22Rv1 (cell line): ENCODE measurements at regions not wholly inside any gene's neighbourhood (a gene's known extent, or its start where the extent isn't known, plus 50 kb on each side); places are given as distances from the start of the nearest gene placed in this dataset.
"Not testable (repeated sequence)": the region's sequence is repeated elsewhere in the genome, so short reads cannot be mapped to it uniquely, and the experiment has no call there.

ENCODE experiments used
- H3K27ac ChIP-seq: fragments of 450-650 bp; 2 replicates; pipeline ENCODE4 v1.5.1; 2017
- CTCF ChIP-seq: fragments of 450-650 bp; IDR thresholded peaks from 2 replicates; pipeline ENCODE4 v1.5.1; 2017; ENCODE audit warnings: mild to moderate bottlenecking
- ZFX ChIP-seq: fragments of 450-650 bp; IDR thresholded peaks from 2 replicates; pipeline ENCODE4 v1.6.1; 2017; ENCODE audit warnings: antibody characterized with exemption, borderline replicate concordance

- TF ChIP-seq CTCF: no peak
- TF ChIP-seq ZFX: no peak
- H3K27ac ChIP-seq: no peak overlapping the region
Observed at GRCh38 chr9:31389075-31389474, 995.4 kb upstream of the ACO1 start.

GRCh38 chr9:31390403-31391025, 993.9 kb upstream of the ACO1 start:
- TF ChIP-seq ZFX: no peak
- no peak for TF ChIP-seq CTCF
- H3K27ac ChIP-seq: no peak overlapping the region

GRCh38 chr9:31393240-31393639, 991.2 kb upstream of the ACO1 start:
- no peak overlapping the region for H3K27ac ChIP-seq
- TF ChIP-seq ZFX: no peak
- TF ChIP-seq CTCF: no peak

GRCh38 chr9:31394015-31394473, 990.4 kb upstream of the ACO1 start:
- H3K27ac ChIP-seq: no peak overlapping the region

GRCh38 chr9:31412081-31412480, 972.4 kb upstream of the ACO1 start:
- TF ChIP-seq CTCF (no peak), ZFX (no peak)
- no peak overlapping the region for H3K27ac ChIP-seq

More at GRCh38 chr9:31394015-31394473, 990.4 kb upstream of the ACO1 start:
- TF ChIP-seq ZFX: no peak
- TF ChIP-seq CTCF: no peak

GRCh38 chr9:31415164-31415563, 969.3 kb upstream of the ACO1 start:
- TF ChIP-seq ZFX (no peak), CTCF (no peak)
- no peak overlapping the region for H3K27ac ChIP-seq

GRCh38 chr9:31418419-31418818, 966.0 kb upstream of the ACO1 start:
- TF ChIP-seq CTCF (no peak), ZFX (no peak)
- no peak overlapping the region for H3K27ac ChIP-seq

GRCh38 chr9:31443630-31444457, 940.6 kb upstream of the ACO1 start:
- H3K27ac ChIP-seq: not testable (repeated sequence)
